ENCODE measurements at regions not wholly inside any gene's neighbourhood (a gene's known extent, or its start where the extent isn't known, plus 50 kb on each side); places are given as distances from the start of the nearest gene placed in this dataset.

- TF ChIP-seq CTCF (IDR thresholded peaks at IDR 0.05 in 4 of 5, conservative IDR thresholded peaks at IDR 0.05 in 1 of 5) (no peak), POLR2A (IDR thresholded peaks at IDR 0.05) (no peak)
These were observed 140.3 kb upstream of the RXFP2 start for GRCh38 chr13:31598990-31599389.
